ENCODE measurements at regions not wholly inside any gene's neighbourhood (a gene's known extent, or its start where the extent isn't known, plus 50 kb on each side); places are given as distances from the start of the nearest gene placed in this dataset.

- no peak for TF ChIP-seq CTCF (IDR thresholded peaks at IDR 0.05 in 4 of 5, conservative IDR thresholded peaks at IDR 0.05 in 1 of 5)
- no peak for TF ChIP-seq POLR2A (IDR thresholded peaks at IDR 0.05)
Observed at GRCh38 chr9:81411961-81412360, 277.4 kb downstream of the TLE1 start.
